ENCODE measurements at regions not wholly inside any gene's neighbourhood (a gene's known extent, or its start where the extent isn't known, plus 50 kb on each side); places are given as distances from the start of the nearest gene placed in this dataset.

DNA sequence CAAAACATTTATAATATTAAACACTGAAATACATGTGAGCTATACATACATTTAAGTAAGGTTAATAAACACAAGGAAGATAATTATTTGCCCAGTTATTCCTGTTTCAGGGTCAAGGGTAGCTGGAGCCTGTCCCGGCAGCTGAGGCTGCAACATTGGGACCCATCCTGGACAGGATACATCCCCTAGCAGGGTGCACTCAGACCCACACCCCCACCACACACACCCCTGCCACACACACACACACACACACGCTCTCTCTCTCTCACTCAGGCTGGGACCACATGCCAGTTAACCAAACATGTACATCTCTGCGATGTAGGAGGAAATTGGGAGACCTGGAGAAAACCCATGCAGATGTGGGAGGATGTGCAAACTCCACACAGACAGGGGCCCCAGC, 112.6 kb upstream of the TMCC3 start:
- TF ChIP-seq RAD21 (IDR thresholded peaks at IDR 0.05; ENCODE audit: low read depth) = no peak
- no peak for TF ChIP-seq MAX (IDR thresholded peaks at IDR 0.05)
- TF ChIP-seq, protein P1, sequence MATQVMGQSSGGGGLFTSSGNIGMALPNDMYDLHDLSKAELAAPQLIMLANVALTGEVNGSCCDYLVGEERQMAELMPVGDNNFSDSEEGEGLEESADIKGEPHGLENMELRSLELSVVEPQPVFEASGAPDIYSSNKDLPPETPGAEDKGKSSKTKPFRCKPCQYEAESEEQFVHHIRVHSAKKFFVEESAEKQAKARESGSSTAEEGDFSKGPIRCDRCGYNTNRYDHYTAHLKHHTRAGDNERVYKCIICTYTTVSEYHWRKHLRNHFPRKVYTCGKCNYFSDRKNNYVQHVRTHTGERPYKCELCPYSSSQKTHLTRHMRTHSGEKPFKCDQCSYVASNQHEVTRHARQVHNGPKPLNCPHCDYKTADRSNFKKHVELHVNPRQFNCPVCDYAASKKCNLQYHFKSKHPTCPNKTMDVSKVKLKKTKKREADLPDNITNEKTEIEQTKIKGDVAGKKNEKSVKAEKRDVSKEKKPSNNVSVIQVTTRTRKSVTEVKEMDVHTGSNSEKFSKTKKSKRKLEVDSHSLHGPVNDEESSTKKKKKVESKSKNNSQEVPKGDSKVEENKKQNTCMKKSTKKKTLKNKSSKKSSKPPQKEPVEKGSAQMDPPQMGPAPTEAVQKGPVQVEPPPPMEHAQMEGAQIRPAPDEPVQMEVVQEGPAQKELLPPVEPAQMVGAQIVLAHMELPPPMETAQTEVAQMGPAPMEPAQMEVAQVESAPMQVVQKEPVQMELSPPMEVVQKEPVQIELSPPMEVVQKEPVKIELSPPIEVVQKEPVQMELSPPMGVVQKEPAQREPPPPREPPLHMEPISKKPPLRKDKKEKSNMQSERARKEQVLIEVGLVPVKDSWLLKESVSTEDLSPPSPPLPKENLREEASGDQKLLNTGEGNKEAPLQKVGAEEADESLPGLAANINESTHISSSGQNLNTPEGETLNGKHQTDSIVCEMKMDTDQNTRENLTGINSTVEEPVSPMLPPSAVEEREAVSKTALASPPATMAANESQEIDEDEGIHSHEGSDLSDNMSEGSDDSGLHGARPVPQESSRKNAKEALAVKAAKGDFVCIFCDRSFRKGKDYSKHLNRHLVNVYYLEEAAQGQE (IDR thresholded peaks at IDR 0.05; ENCODE audit: low read depth) = no peak
- TF ChIP-seq TAF1 (IDR thresholded peaks at IDR 0.05; ENCODE audit: low read depth) = no peak
- no peak for TF ChIP-seq TEAD4 (IDR thresholded peaks at IDR 0.05)
- TF ChIP-seq EP300 (IDR thresholded peaks at IDR 0.05; ENCODE audit: borderline replicate concordance) = no peak
- TF ChIP-seq EGR1 (IDR thresholded peaks at IDR 0.05) = no peak
- TF ChIP-seq CEBPB (IDR thresholded peaks at IDR 0.05) = no peak
- no peak for TF ChIP-seq NFIC (IDR thresholded peaks at IDR 0.05)

Data from Ishikawa (cell line).